Chondrocyte (in vitro differentiated cells): ENCODE measurements at regions not wholly inside any gene's neighbourhood (a gene's known extent, or its start where the extent isn't known, plus 50 kb on each side); places are given as distances from the start of the nearest gene placed in this dataset.
A peak's percentile ranks its signal among the peaks of the same experiment; 100 is the strongest.
"Not testable (repeated sequence)": the region's sequence is repeated elsewhere in the genome, so short reads cannot be mapped to it uniquely, and the experiment has no call there.

Source experiments
- DNase-seq: peaks from one replicate; pipeline ENCODE4 v3.0.0; 2021; ENCODE audit warnings: mixed read lengths, low spot score
- H3K27ac Mint-ChIP-seq: one replicate; pipeline ENCODE4 v1.8.0; 2021; ENCODE audit warnings: mild to moderate bottlenecking, moderate library complexity, mixed read lengths; ENCODE audit not compliant: unreplicated experiment
- H3K27me3 Mint-ChIP-seq: 2 replicates; pipeline ENCODE4 v1.8.0; 2021; ENCODE audit warnings: low read depth, mixed read lengths
- H3K36me3 Mint-ChIP-seq: 2 replicates; pipeline ENCODE4 v1.8.0; 2021; ENCODE audit warnings: low read depth, mixed read lengths
- H3K4me1 Mint-ChIP-seq: 2 replicates; pipeline ENCODE4 v1.8.0; 2021; ENCODE audit warnings: low read depth, mild to moderate bottlenecking, mixed read lengths
- H3K4me3 Mint-ChIP-seq: one replicate; pipeline ENCODE4 v1.8.0; 2021; ENCODE audit warnings: mild to moderate bottlenecking, moderate library complexity, mixed read lengths; ENCODE audit not compliant: unreplicated experiment
- H3K9me3 Mint-ChIP-seq: 2 replicates; pipeline ENCODE4 v1.8.0; 2021; ENCODE audit warnings: low read depth, mixed read lengths
- CTCF ChIP-seq: fragments of 200-600 bp; sonication (generic); IDR thresholded peaks from 2 replicates; pipeline ENCODE4 v1.5.0; 2021; ENCODE audit warnings: antibody characterized with exemption, mild to moderate bottlenecking, moderate library complexity

- DNase-seq: no peak
- Mint-ChIP-seq H3K36me3 (no peaks in the 10 kb centered on the region), H3K4me3 (no peak overlapping the region), H3K27me3 (peaks cover 3% of the 10 kb centered on the region), H3K4me1 (peaks cover 19% of the 10 kb centered on the region), H3K27ac (no peak overlapping the region), H3K9me3 (no peaks in the 10 kb centered on the region)
- no peak for TF ChIP-seq CTCF
Measured at GRCh38 chr13:48583859-48584311, 51.0 kb upstream of the RCBTB2 start.

GRCh38 chr13:48585456-48585840 lies 52.6 kb upstream of the RCBTB2 start:
- no peak for DNase-seq
- Mint-ChIP-seq H3K9me3 (no peaks in the 10 kb centered on the region), H3K4me1 (peaks cover 16% of the 10 kb centered on the region), H3K27me3 (peaks cover 3% of the 10 kb centered on the region), H3K4me3 (no peak overlapping the region), H3K36me3 (no peaks in the 10 kb centered on the region), H3K27ac (no peak overlapping the region)
- no peak for TF ChIP-seq CTCF

GRCh38 chr13:48586591-48587103 lies 53.8 kb upstream of the RCBTB2 start:
- H3K4me3 Mint-ChIP-seq: no peak overlapping the region
- H3K27me3 Mint-ChIP-seq: peaks cover 3% of the 10 kb centered on the region
- no peak for DNase-seq
- H3K9me3 Mint-ChIP-seq: no peaks in the 10 kb centered on the region
- no peaks in the 10 kb centered on the region for H3K36me3 Mint-ChIP-seq
- peaks cover 23% of the 10 kb centered on the region for H3K4me1 Mint-ChIP-seq
- no peak overlapping the region for H3K27ac Mint-ChIP-seq
- TF ChIP-seq CTCF: no peak

- DNase-seq: no peak
- no peak overlapping the region for H3K4me3 Mint-ChIP-seq
- H3K9me3 Mint-ChIP-seq: no peaks in the 10 kb centered on the region
- TF ChIP-seq CTCF: no peak
- peaks cover 27% of the 10 kb centered on the region for H3K4me1 Mint-ChIP-seq
- H3K27ac Mint-ChIP-seq: no peak overlapping the region
- H3K27me3 Mint-ChIP-seq: peaks cover 1% of the 10 kb centered on the region
- H3K36me3 Mint-ChIP-seq: no peaks in the 10 kb centered on the region
Measured at GRCh38 chr13:48588120-48588519, 55.2 kb upstream of the RCBTB2 start.

- DNase-seq: no peak
- no peak overlapping the region for H3K27ac Mint-ChIP-seq
- no peaks in the 10 kb centered on the region for H3K9me3 Mint-ChIP-seq
- H3K4me1 Mint-ChIP-seq: peaks cover 17% of the 10 kb centered on the region
- TF ChIP-seq CTCF: no peak
- H3K4me3 Mint-ChIP-seq: no peak overlapping the region
- H3K27me3 Mint-ChIP-seq: no peaks in the 10 kb centered on the region
- H3K36me3 Mint-ChIP-seq: no peaks in the 10 kb centered on the region
Measured at GRCh38 chr13:48590141-48590901, 57.4 kb upstream of the RCBTB2 start.

- DNase-seq, H3K9me3 Mint-ChIP-seq, H3K4me3 Mint-ChIP-seq, H3K27me3 Mint-ChIP-seq, H3K36me3 Mint-ChIP-seq: not testable (repeated sequence)
- peaks cover 17% of the 10 kb centered on the region for H3K4me1 Mint-ChIP-seq
- peak overlapping the region; percentile 68 for H3K27ac Mint-ChIP-seq
Measured at GRCh38 chr13:48591124-48591872, 58.4 kb upstream of the RCBTB2 start.
